ENCODE measurements at regions not wholly inside any gene's neighbourhood (a gene's known extent, or its start where the extent isn't known, plus 50 kb on each side); places are given as distances from the start of the nearest gene placed in this dataset.

GRCh38 chrX:38871129-38872029 is 70.1 kb downstream of the MID1IP1 start (continued):
- TF ChIP-seq E2F6 (IDR thresholded peaks at IDR 0.05; ENCODE audit: borderline replicate concordance in 1 of 2, extremely low read depth in 1 of 2, insufficient read depth in 1 of 2, insufficient read length in 1 of 2, low read depth in 1 of 2, low read length in 1 of 2, poor library complexity in 1 of 2, severe bottlenecking in 1 of 2): no peak
- TF ChIP-seq MCM5 (IDR thresholded peaks at IDR 0.05; ENCODE audit: low read depth): no peak
- TF ChIP-seq BRF1 (IDR thresholded peaks at IDR 0.05; ENCODE audit: borderline replicate concordance, extremely low read depth, insufficient read length): no peak
- TF ChIP-seq DMBX1 (CRISPR knock-in tag; IDR thresholded peaks at IDR 0.05; ENCODE audit: borderline replicate concordance): no peak
- no peak for TF ChIP-seq POLR2H (tag; IDR thresholded peaks at IDR 0.05; ENCODE audit: low read depth)
- no peak for TF ChIP-seq THRB (CRISPR knock-in tag; conservative IDR thresholded peaks at IDR 0.05)
- TF ChIP-seq IRF9 (tag; IDR thresholded peaks at IDR 0.05): no peak
- no peak for TF ChIP-seq HMGN3 (IDR thresholded peaks at IDR 0.05; ENCODE audit: borderline replicate concordance, extremely low read depth, insufficient read length, low read depth, low read length)
- TF ChIP-seq GTF2A2 (tag; IDR thresholded peaks at IDR 0.05): no peak
- no peak for TF ChIP-seq CEBPG (CRISPR knock-in tag; IDR thresholded peaks at IDR 0.05)
- TF ChIP-seq CEBPG (tag; conservative IDR thresholded peaks at IDR 0.05 in 1 of 2, IDR thresholded peaks at IDR 0.05 in 1 of 2): no peak
- no peak for TF ChIP-seq TEAD2 (tag; IDR thresholded peaks at IDR 0.05)
- TF ChIP-seq HDAC2 (IDR thresholded peaks at IDR 0.05): no peak
- no peak for TF ChIP-seq ZNF217 (CRISPR knock-in tag; IDR thresholded peaks at IDR 0.05)
- no peak for TF ChIP-seq ZNF408 (CRISPR knock-in tag; IDR thresholded peaks at IDR 0.05; ENCODE audit: low read depth)
- no peak for TF ChIP-seq PCBP2 (IDR thresholded peaks at IDR 0.05; ENCODE audit: low read depth, low read length, poor library complexity, severe bottlenecking)
- TF ChIP-seq ZNF77 (CRISPR knock-in tag; IDR thresholded peaks at IDR 0.05): no peak
- no peak for TF ChIP-seq GATA2 (CRISPR knock-in tag; IDR thresholded peaks at IDR 0.05)
- no peak for TF ChIP-seq CTCF (IDR thresholded peaks at IDR 0.05 in 2 of 3, conservative IDR thresholded peaks at IDR 0.05 in 1 of 3; ENCODE audit: insufficient read depth in 2 of 3, low read depth in 1 of 3, low read length in 3 of 3)
- no peak for TF ChIP-seq USF2 (CRISPR knock-in tag; IDR thresholded peaks at IDR 0.05)
